Lower leg skin (tissue), 4 donors: ENCODE measurements at regions not wholly inside any gene's neighbourhood (a gene's known extent, or its start where the extent isn't known, plus 50 kb on each side); places are given as distances from the start of the nearest gene placed in this dataset.

Experiments
- DNase-seq, 2 donors: peaks; one replicate each; pipeline ENCODE4 v3.0.0-alpha.2; 2019; ENCODE audit warnings: low spot score in 2 of 2
- H3K4me3 ChIP-seq: fragments of 200-600 bp; sonication (generic); 2 replicates; pipeline ENCODE4 v1.5.1; 2017; ENCODE audit warnings: mild to moderate bottlenecking, low read depth; ENCODE audit not compliant: poor library complexity, severe bottlenecking
- POLR2A ChIP-seq, 2 donors: fragments of 450-650 bp; IDR thresholded peaks; one replicate each; pipeline ENCODE4 v1.6.1; 2016 to 2017; ENCODE audit warnings: antibody characterized with exemption in 2 of 2, mild to moderate bottlenecking in 1 of 2, moderate library complexity in 1 of 2
- WGBS, 2 donors: methylation state at CpG; one replicate each; pipeline ENCODE4 v1.1.5; 2018; 5-methylcytosine and 5-hydroxymethylcytosine counted together
- intact Hi-C: fragments of 100-400 bp; cut with DNase I; formaldehyde crosslinking; loops from one replicate; pipeline ENCODE4 v1.15.0; 2023; ENCODE audit warnings: low total_unique reads
- TF ChIP-seq, protein P1 (sequence below), 3 donors: fragments of 450-650 bp; IDR thresholded peaks; one replicate each; pipeline ENCODE4 v1.5.1; 2016; ENCODE audit warnings: antibody characterized with exemption in 3 of 3, mild to moderate bottlenecking in 3 of 3, moderate library complexity in 2 of 3

DNA sequence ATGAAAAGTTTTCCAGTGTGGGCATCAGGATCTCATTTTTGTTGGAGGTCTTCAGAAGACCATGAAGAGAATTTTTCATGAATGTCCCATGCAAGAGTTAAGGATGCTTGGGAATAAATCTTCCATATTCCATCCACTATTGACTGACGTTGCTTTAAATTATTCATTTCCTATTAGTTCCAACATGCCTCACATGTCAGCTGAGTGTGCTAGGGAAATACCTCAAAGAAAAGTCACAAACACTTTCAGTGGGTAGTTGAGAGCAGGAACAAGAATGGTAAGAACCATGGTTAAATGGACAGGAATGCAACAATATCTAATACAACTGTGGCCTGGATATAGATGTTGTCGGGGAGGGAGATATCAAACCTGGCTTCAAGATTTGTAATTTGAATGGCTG, 610.1 kb downstream of the TECRL start:
- intact Hi-C loops, result no loop called here
- H3K4me3 ChIP-seq, result no peak overlapping the region
- DNase-seq, result no peak
- TF ChIP-seq, protein P1, sequence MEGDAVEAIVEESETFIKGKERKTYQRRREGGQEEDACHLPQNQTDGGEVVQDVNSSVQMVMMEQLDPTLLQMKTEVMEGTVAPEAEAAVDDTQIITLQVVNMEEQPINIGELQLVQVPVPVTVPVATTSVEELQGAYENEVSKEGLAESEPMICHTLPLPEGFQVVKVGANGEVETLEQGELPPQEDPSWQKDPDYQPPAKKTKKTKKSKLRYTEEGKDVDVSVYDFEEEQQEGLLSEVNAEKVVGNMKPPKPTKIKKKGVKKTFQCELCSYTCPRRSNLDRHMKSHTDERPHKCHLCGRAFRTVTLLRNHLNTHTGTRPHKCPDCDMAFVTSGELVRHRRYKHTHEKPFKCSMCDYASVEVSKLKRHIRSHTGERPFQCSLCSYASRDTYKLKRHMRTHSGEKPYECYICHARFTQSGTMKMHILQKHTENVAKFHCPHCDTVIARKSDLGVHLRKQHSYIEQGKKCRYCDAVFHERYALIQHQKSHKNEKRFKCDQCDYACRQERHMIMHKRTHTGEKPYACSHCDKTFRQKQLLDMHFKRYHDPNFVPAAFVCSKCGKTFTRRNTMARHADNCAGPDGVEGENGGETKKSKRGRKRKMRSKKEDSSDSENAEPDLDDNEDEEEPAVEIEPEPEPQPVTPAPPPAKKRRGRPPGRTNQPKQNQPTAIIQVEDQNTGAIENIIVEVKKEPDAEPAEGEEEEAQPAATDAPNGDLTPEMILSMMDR (IDR thresholded peaks at IDR 0.05), result no peak
- no peak for TF ChIP-seq POLR2A (IDR thresholded peaks at IDR 0.05)
- WGBS, 2 donors, result 60 to 67% methylated on average over 2 of the region's 2 CpGs

GRCh38 chr4:63795301-63795700, 613.9 kb downstream of the TECRL start:
- no peak overlapping the region for H3K4me3 ChIP-seq
- intact Hi-C loops, result no loop called here
- TF ChIP-seq, protein P1 (IDR thresholded peaks at IDR 0.05), result no peak
- no peak for TF ChIP-seq POLR2A (IDR thresholded peaks at IDR 0.05)
- WGBS, 2 donors, result 56 to 62% methylated on average over 2 of the region's 2 CpGs
- DNase-seq, result no peak

DNA sequence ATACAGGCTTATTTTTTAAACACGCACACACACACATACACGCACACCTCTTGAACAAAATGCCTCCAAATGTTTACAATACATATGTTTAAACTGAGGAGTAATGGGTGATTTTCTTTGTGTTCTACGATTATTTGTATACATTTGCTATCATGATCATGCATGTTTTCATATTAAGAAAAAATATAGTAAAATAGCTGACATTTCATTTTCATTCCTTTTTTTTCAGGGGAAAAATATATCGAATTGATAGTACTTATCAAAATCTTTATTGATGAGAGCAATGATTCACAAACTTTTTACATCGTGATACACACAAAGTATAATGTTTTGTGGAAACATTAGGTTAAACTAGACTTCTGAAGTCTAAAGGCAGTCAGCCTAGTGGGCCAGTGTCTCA, 618.9 kb downstream of the TECRL start:
- H3K4me3 ChIP-seq, result no peak overlapping the region
- 80 to 84% methylated on average over 5 of the region's 5 CpGs for WGBS, 2 donors
- no peak for TF ChIP-seq POLR2A (IDR thresholded peaks at IDR 0.05)
- TF ChIP-seq, protein P1 (IDR thresholded peaks at IDR 0.05), result no peak
- intact Hi-C loops, result no loop called here
- no peak for DNase-seq

DNA sequence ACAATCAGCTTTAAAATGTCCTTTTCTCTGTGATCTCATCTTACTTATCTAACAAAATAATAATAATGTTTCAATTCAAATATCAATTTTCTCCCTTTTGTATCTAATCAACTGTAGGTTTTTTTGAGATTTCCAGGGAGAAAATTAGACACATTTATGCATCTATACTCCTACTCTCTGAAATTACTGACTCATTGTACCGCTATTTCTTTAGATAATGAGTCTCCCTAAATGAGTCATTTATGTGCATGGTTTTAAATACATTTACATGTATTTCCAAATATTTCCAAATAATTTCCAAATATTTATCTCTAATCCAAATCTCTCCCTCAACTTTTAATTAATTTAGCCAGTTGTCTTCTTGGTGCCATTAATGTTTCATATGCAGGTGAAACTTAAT, 621.0 kb downstream of the TECRL start:
- WGBS, 2 donors, result 74 to 77% methylated on average over 1 of the region's 1 CpG
- no peak overlapping the region for H3K4me3 ChIP-seq
- DNase-seq, result no peak
- intact Hi-C loops, result no loop called here
- TF ChIP-seq, protein P1 (IDR thresholded peaks at IDR 0.05), result no peak
- TF ChIP-seq POLR2A (IDR thresholded peaks at IDR 0.05), result no peak

DNA sequence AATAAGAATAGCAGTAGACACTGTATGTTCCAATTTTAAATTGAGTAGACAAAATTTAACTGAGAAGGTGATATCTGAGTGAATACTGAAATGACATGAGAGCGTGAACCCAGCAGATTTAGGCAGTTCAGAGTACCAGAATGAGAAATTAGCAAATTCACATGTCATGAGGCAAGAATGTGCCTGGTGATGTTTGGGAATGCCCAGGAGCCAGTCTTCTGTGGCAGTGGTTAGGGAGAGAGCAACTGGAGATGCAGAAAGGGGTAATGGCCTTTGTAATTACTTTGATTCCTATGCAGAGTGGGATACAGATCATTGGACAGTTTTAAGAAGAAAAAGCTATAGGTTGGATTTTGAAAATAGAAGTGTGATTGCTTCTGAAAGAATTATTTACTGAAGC, 621.9 kb downstream of the TECRL start:
- intact Hi-C loops, result no loop called here
- TF ChIP-seq, protein P1 (IDR thresholded peaks at IDR 0.05), result no peak
- TF ChIP-seq POLR2A (IDR thresholded peaks at IDR 0.05), result no peak
- 88% methylated on average over 1 of the region's 1 CpG for WGBS, 2 donors
- DNase-seq, result no peak
- H3K4me3 ChIP-seq, result no peak overlapping the region

DNA sequence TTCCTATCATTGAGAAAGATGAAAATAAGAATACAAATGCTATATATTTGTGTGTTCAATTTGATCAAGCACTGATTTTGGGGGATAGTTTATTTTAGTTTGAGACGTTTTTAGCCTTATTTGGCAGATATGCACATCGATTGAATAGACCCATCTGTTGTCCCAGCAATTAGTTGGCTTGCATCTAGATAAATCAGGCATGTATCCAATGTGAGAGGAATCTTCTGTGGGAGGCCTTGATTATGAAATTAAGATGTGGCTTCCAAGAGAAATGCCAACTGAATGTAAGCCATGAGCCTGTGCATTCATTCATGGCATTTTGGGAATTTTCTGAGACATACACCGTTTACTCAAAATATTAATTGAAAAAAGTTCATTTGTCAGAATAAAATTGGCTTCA, 623.1 kb downstream of the TECRL start:
- H3K4me3 ChIP-seq, result no peak overlapping the region
- intact Hi-C loops, result no loop called here
- no peak for DNase-seq
- 37 to 39% methylated on average over 3 of the region's 3 CpGs for WGBS, 2 donors
- TF ChIP-seq, protein P1 (IDR thresholded peaks at IDR 0.05), result no peak
- no peak for TF ChIP-seq POLR2A (IDR thresholded peaks at IDR 0.05)
